NCI-H1436 (cell line): ENCODE measurements at regions not wholly inside any gene's neighbourhood (a gene's known extent, or its start where the extent isn't known, plus 50 kb on each side); places are given as distances from the start of the nearest gene placed in this dataset.
"Not testable (repeated sequence)": the region's sequence is repeated elsewhere in the genome, so short reads cannot be mapped to it uniquely, and the experiment has no call there.

Experiments
- DNase-seq: peaks from one replicate; lab custom pipeline; 2025; lab: John Stamatoyannopoulos, UW

DNA sequence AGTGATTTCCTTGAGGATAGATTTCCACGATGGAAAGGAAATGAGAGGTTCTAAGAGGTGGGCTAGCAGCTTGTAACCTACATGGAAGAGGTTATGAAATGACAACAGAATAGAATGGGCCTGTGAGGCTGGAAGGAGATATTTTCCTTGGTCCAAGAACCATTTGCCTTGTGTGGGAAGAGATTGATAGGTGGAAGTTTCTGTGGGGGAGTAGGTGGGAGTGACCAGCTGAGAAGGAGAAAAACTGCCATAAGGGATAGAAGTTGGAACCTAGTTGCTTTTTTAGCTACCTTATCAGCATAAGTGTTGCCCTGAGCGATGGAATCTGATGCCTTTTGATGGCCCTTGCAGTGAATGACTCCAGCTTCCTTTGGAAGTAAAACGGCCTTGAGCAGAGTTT is 60.4 kb upstream of the NAA35 start:
- DNase-seq: not testable (repeated sequence)

DNA sequence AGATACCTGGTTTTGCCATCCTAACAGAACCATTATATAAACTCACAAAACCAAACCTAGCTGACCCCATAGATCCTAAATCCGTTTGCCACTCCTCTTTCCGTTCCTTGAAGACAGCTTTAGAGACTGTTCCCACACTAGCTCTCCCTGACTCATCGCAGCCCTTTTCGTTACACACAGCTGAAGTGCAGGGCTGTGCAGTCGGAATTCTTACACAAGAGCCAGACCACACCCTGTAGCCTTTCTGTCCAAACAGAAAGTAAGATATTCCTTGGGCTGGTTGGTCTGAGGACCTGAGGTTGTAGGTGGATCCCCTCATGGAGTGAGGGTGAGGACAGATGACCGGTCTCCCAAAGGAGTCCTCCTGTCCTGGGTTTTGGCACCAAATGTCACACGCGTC is 56.7 kb upstream of the NAA35 start:
- no peak for DNase-seq

DNA sequence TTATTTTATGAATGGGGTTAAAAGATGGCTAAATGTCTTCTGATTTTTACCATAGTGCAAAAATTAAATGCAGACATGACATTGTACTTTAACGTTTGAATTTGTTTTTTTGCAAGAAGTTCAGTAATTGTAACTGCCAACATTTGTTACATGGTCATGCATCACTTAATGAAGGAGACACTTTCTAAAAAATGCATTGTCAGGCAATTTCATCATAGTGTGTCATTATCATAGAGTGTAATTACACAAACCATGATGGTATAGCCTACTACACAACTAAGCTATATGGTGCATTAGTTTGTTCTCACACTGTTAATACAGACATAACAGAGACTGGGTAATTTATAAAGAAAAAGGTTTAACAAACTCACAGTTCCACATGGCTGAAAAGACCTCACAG is 50.0 kb upstream of the NAA35 start:
- no peak for DNase-seq
